Sigmoid colon (tissue), 6 donors: ENCODE measurements at regions not wholly inside any gene's neighbourhood (a gene's known extent, or its start where the extent isn't known, plus 50 kb on each side); places are given as distances from the start of the nearest gene placed in this dataset.

Source experiments
- DNase-seq: peaks from one replicate; pipeline ENCODE4 v3.0.0-alpha.2; 2019
- H3K27ac ChIP-seq, 4 donors: fragments of 200-600 bp; sonication (generic); one replicate each; pipeline ENCODE4 v1.5.1; 2016 to 2019; ENCODE audit warnings: mild to moderate bottlenecking in 1 of 4
- H3K27me3 ChIP-seq, 3 donors: fragments of 200-600 bp; sonication (generic); one replicate each; pipeline ENCODE4 v1.5.1; 2019; ENCODE audit warnings: mild to moderate bottlenecking in 1 of 3
- H3K36me3 ChIP-seq, 4 donors: fragments of 200-600 bp; sonication (generic); one replicate each; pipeline ENCODE4 v1.5.1; 2016 to 2019
- H3K4me1 ChIP-seq, 4 donors: fragments of 200-600 bp; sonication (generic); one replicate each; pipeline ENCODE4 v1.5.1; 2017 to 2019
- H3K4me3 ChIP-seq, 4 donors: fragments of 200-600 bp; sonication (generic); one replicate each; pipeline ENCODE4 v1.5.1; 2017 to 2019; ENCODE audit warnings: mild to moderate bottlenecking in 2 of 4, moderate library complexity in 1 of 4
- H3K9me3 ChIP-seq, 4 donors: fragments of 200-600 bp in 3 of 4; sonication (generic) in 3 of 4; one replicate each; pipeline versions ENCODE4 v1.5.1 to v1.6.1; 2013 to 2019
- CTCF ChIP-seq, 4 experiments: fragments of 450-650 bp in 3 of 4; fragments of 200-600 bp in 1 of 4; IDR thresholded peaks; one replicate each; pipeline ENCODE4 v1.5.1; 2016 to 2019; ENCODE audit warnings: antibody characterized with exemption in 4 of 4, mild to moderate bottlenecking in 3 of 4, moderate library complexity in 2 of 4
- EP300 ChIP-seq, 4 donors: sonication (generic); formaldehyde crosslinking; IDR thresholded peaks; one replicate each; pipeline ENCODE4 v1.6.1; 2017; ENCODE audit warnings: antibody characterized with exemption in 4 of 4
- POLR2A ChIP-seq, 2 donors: fragments of 450-650 bp; IDR thresholded peaks; one replicate each; pipeline ENCODE4 v1.6.1; 2016; ENCODE audit warnings: antibody characterized with exemption in 2 of 2, mild to moderate bottlenecking in 2 of 2, moderate library complexity in 2 of 2
- POLR2AphosphoS5 ChIP-seq, 4 donors: sonication (generic); formaldehyde crosslinking; IDR thresholded peaks; one replicate each; pipeline ENCODE4 v1.6.1; 2017; ENCODE audit warnings: antibody characterized with exemption in 4 of 4
- WGBS, 2 donors: extraction: QIAGEN DNeasy Blood & Tissue Kit; methylation state at CpG; one replicate each; pipeline ENCODE4 v1.1.7; 2013; 5-methylcytosine and 5-hydroxymethylcytosine counted together
- intact Hi-C: fragments of 100-400 bp; cut with DNase I; formaldehyde crosslinking; loops from one replicate; pipeline ENCODE4 v1.15.1; 2023
- donor health status: healthy with polysubstance abuse.
- donor health status: healthy.

GRCh38 chrX:131840799-131841495 is 182.2 kb upstream of the STK26 start:
- Histone ChIP-seq H3K27ac (no peak overlapping the region), H3K4me1 (no peaks in the 10 kb centered on the region), H3K9me3 (no peaks in the 10 kb centered on the region), H3K4me3 (no peak overlapping the region), H3K27me3 (no peaks in the 10 kb centered on the region), H3K36me3 (no peaks in the 10 kb centered on the region)
- DNase-seq = no peak
- TF ChIP-seq POLR2AphosphoS5 (IDR thresholded peaks at IDR 0.05) (no peak), POLR2A (IDR thresholded peaks at IDR 0.05) (no peak), EP300 (IDR thresholded peaks at IDR 0.05) (no peak), CTCF (IDR thresholded peaks at IDR 0.05) (no peak)
- intact Hi-C loops = loop anchor here (5.0 to 10.0 kb wide), 3 partner anchors 231 to 791 kb away; partner anchors contain the start of gene RAP2C
- 61 to 70% methylated on average over 21 to 24 of the region's 24 CpGs for WGBS, 2 donors

GRCh38 chrX:131841496-131842437 is 181.3 kb upstream of the STK26 start:
- intact Hi-C loops = loop anchor here (5.0 to 10.0 kb wide), 3 partner anchors 231 to 791 kb away; partner anchors contain the start of gene RAP2C
- WGBS, 2 donors = 47 to 55% methylated on average over 29 of the region's 31 CpGs
- Histone ChIP-seq H3K27ac (no peak overlapping the region), H3K27me3 (no peaks in the 10 kb centered on the region), H3K9me3 (no peaks in the 10 kb centered on the region), H3K4me1 (no peaks in the 10 kb centered on the region), H3K36me3 (no peaks in the 10 kb centered on the region), H3K4me3 (no peak overlapping the region)
- no peak for DNase-seq
- TF ChIP-seq POLR2A (IDR thresholded peaks at IDR 0.05) = no peak
- peak; percentile 33 to 61 (median 52) for TF ChIP-seq CTCF (IDR thresholded peaks at IDR 0.05)
- no peak for TF ChIP-seq EP300 (IDR thresholded peaks at IDR 0.05)
- TF ChIP-seq POLR2AphosphoS5 (IDR thresholded peaks at IDR 0.05) = no peak

GRCh38 chrX:131843987-131844386 is 179.1 kb upstream of the STK26 start:
- Histone ChIP-seq H3K36me3 (no peaks in the 10 kb centered on the region), H3K27ac (no peak overlapping the region), H3K27me3 (no peaks in the 10 kb centered on the region), H3K4me3 (no peak overlapping the region), H3K4me1 (no peaks in the 10 kb centered on the region), H3K9me3 (no peaks in the 10 kb centered on the region)
- intact Hi-C loops = loop anchor here (5.0 to 10.0 kb wide), 3 partner anchors 228 to 788 kb away; partner anchors contain the start of gene RAP2C
- no peak for DNase-seq
- no peak for TF ChIP-seq CTCF (IDR thresholded peaks at IDR 0.05)
- no peak for TF ChIP-seq POLR2A (IDR thresholded peaks at IDR 0.05)
- TF ChIP-seq POLR2AphosphoS5 (IDR thresholded peaks at IDR 0.05) = no peak
- TF ChIP-seq EP300 (IDR thresholded peaks at IDR 0.05) = no peak

- Histone ChIP-seq H3K27ac (no peak overlapping the region), H3K36me3 (no peaks in the 10 kb centered on the region), H3K27me3 (no peaks in the 10 kb centered on the region), H3K4me3 (no peak overlapping the region), H3K4me1 (no peaks in the 10 kb centered on the region), H3K9me3 (no peaks in the 10 kb centered on the region)
- DNase-seq = no peak
- intact Hi-C loops = loop anchor here (10.0 kb wide), 1 partner anchor 370 kb away; the partner anchor contains the start of gene RAP2C
- no peak for TF ChIP-seq POLR2A (IDR thresholded peaks at IDR 0.05)
- TF ChIP-seq POLR2AphosphoS5 (IDR thresholded peaks at IDR 0.05) = no peak
- TF ChIP-seq CTCF (IDR thresholded peaks at IDR 0.05) = no peak
- TF ChIP-seq EP300 (IDR thresholded peaks at IDR 0.05) = no peak
- 72 to 80% methylated on average over 2 of the region's 2 CpGs for WGBS, 2 donors
Observed at GRCh38 chrX:131845201-131845600, 177.9 kb upstream of the STK26 start.
